ENCODE measurements at regions not wholly inside any gene's neighbourhood (a gene's known extent, or its start where the extent isn't known, plus 50 kb on each side); places are given as distances from the start of the nearest gene placed in this dataset.

DNA sequence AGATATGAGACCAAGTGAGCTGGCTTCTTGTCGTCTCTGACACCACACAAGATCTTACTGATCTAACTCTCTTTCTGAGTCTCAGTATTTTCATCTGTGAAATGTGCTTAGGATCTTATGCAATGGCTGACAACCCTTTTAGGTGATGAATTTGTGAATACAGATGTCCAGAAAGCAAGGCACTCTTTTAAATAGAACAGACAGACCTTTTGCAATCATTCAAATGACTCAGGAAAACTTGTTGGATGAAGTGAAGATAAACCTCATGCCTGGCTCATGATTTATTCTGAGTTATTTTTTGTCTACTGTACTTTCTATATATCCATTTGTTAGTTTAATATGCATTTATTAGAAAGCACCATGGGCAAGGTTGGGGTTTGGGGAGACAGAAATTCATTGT lies 411.3 kb downstream of the PTPRU start:
- TF ChIP-seq POLR2AphosphoS5 (IDR thresholded peaks at IDR 0.05; ENCODE audit: low read depth, low read length) (no peak), SIN3A (IDR thresholded peaks at IDR 0.05; ENCODE audit: borderline replicate concordance, insufficient read depth, low read length) (no peak), FOXP2 (optimal IDR thresholded peaks at IDR 0.05; ENCODE audit: borderline replicate concordance, extremely low read depth, extremely low read length, insufficient read depth) (no peak), TAF1 (IDR thresholded peaks at IDR 0.05; ENCODE audit: borderline replicate concordance, insufficient read depth, low read length) (no peak)
- TF ChIP-seq, protein P1, sequence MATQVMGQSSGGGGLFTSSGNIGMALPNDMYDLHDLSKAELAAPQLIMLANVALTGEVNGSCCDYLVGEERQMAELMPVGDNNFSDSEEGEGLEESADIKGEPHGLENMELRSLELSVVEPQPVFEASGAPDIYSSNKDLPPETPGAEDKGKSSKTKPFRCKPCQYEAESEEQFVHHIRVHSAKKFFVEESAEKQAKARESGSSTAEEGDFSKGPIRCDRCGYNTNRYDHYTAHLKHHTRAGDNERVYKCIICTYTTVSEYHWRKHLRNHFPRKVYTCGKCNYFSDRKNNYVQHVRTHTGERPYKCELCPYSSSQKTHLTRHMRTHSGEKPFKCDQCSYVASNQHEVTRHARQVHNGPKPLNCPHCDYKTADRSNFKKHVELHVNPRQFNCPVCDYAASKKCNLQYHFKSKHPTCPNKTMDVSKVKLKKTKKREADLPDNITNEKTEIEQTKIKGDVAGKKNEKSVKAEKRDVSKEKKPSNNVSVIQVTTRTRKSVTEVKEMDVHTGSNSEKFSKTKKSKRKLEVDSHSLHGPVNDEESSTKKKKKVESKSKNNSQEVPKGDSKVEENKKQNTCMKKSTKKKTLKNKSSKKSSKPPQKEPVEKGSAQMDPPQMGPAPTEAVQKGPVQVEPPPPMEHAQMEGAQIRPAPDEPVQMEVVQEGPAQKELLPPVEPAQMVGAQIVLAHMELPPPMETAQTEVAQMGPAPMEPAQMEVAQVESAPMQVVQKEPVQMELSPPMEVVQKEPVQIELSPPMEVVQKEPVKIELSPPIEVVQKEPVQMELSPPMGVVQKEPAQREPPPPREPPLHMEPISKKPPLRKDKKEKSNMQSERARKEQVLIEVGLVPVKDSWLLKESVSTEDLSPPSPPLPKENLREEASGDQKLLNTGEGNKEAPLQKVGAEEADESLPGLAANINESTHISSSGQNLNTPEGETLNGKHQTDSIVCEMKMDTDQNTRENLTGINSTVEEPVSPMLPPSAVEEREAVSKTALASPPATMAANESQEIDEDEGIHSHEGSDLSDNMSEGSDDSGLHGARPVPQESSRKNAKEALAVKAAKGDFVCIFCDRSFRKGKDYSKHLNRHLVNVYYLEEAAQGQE (IDR thresholded peaks at IDR 0.05; ENCODE audit: insufficient read depth in 1 of 2, low read depth in 2 of 2, low read length in 2 of 2), result no peak

All from PFSK-1 (cell line).